ENCODE measurements at regions not wholly inside any gene's neighbourhood (a gene's known extent, or its start where the extent isn't known, plus 50 kb on each side); places are given as distances from the start of the nearest gene placed in this dataset.

DNA sequence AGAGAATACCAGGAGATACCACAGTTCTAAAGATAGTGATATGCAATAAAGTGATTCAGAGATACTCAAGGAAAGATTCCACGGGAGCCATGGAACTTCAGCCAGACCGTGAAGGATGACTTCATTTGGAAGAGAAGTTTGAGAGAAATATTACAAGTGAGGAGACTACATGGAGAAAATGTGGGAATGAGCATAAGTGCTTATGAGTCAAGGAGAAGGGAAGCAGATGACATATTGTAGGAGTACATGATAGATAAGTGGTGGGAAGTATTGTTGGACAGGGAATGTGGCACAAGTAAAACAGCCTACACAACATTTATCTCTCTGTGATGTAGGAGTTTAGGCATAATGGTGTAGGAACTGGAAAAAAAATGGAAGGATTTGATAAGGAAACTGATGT, 122.1 kb upstream of the FBXL17 start:
- Histone ChIP-seq H3K27me3 (ENCODE audit: insufficient read depth) (no peaks in the 10 kb centered on the region), H3K4me3 (no peak overlapping the region), H4K20me1 (replicated peaks; ENCODE audit: insufficient read depth) (no peaks in the 10 kb centered on the region), H2AFZ (0 out of 2 replicates have a peak overlapping the region, but pooled peaks have one; percentile 10), H3K9me2 (ENCODE audit: insufficient read depth) (peaks cover 30% of the 10 kb centered on the region), H3K27ac (ENCODE audit: low read depth) (no peak overlapping the region), H3K36me3 (ENCODE audit: insufficient read depth) (no peaks in the 10 kb centered on the region), H3K79me2 (replicated peaks; ENCODE audit: insufficient read depth) (no peaks in the 10 kb centered on the region), H3F3A (replicated peaks; ENCODE audit: low read depth) (no peaks in the 10 kb centered on the region), H3K4me1 (ENCODE audit: insufficient read depth) (no peaks in the 10 kb centered on the region), H3K4me2 (no peak overlapping the region)
- peaks cover 18% of the 10 kb centered on the region for H3K9me3 Mint-ChIP-seq
- H3K4me1 Mint-ChIP-seq, result no peaks in the 10 kb centered on the region; the same call in 2 of the 3 replicates
- no peak overlapping the region for H3K4me3 Mint-ChIP-seq
- TF ChIP-seq ZNF331 (CRISPR knock-in tag; IDR thresholded peaks at IDR 0.05; ENCODE audit: low read depth) (no peak), CREB1 (CRISPR knock-in tag; IDR thresholded peaks at IDR 0.05; ENCODE audit: low read depth) (no peak), CTCF (conservative IDR thresholded peaks at IDR 0.05; ENCODE audit: low read depth in 2 of 2) (no peak), NANOG (IDR thresholded peaks at IDR 0.05; ENCODE audit: borderline replicate concordance) (no peak), JUNB (IDR thresholded peaks at IDR 0.05; ENCODE audit: unreplicated experiment) (no peak), EZH2 (IDR thresholded peaks at IDR 0.05; ENCODE audit: low read depth, unreplicated experiment) (no peak), EZH2phosphoT487 (IDR thresholded peaks at IDR 0.05; ENCODE audit: unreplicated experiment) (no peak), POLR2AphosphoS5 (IDR thresholded peaks at IDR 0.05; ENCODE audit: low read depth) (no peak), ZNF114 (CRISPR knock-in tag; IDR thresholded peaks at IDR 0.05) (no peak), STAT1 (IDR thresholded peaks at IDR 0.05; ENCODE audit: unreplicated experiment) (no peak)
- TF ChIP-seq, protein P1, sequence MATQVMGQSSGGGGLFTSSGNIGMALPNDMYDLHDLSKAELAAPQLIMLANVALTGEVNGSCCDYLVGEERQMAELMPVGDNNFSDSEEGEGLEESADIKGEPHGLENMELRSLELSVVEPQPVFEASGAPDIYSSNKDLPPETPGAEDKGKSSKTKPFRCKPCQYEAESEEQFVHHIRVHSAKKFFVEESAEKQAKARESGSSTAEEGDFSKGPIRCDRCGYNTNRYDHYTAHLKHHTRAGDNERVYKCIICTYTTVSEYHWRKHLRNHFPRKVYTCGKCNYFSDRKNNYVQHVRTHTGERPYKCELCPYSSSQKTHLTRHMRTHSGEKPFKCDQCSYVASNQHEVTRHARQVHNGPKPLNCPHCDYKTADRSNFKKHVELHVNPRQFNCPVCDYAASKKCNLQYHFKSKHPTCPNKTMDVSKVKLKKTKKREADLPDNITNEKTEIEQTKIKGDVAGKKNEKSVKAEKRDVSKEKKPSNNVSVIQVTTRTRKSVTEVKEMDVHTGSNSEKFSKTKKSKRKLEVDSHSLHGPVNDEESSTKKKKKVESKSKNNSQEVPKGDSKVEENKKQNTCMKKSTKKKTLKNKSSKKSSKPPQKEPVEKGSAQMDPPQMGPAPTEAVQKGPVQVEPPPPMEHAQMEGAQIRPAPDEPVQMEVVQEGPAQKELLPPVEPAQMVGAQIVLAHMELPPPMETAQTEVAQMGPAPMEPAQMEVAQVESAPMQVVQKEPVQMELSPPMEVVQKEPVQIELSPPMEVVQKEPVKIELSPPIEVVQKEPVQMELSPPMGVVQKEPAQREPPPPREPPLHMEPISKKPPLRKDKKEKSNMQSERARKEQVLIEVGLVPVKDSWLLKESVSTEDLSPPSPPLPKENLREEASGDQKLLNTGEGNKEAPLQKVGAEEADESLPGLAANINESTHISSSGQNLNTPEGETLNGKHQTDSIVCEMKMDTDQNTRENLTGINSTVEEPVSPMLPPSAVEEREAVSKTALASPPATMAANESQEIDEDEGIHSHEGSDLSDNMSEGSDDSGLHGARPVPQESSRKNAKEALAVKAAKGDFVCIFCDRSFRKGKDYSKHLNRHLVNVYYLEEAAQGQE (IDR thresholded peaks at IDR 0.05; ENCODE audit: unreplicated experiment), result no peak
- TF ChIP-seq, protein P2, sequence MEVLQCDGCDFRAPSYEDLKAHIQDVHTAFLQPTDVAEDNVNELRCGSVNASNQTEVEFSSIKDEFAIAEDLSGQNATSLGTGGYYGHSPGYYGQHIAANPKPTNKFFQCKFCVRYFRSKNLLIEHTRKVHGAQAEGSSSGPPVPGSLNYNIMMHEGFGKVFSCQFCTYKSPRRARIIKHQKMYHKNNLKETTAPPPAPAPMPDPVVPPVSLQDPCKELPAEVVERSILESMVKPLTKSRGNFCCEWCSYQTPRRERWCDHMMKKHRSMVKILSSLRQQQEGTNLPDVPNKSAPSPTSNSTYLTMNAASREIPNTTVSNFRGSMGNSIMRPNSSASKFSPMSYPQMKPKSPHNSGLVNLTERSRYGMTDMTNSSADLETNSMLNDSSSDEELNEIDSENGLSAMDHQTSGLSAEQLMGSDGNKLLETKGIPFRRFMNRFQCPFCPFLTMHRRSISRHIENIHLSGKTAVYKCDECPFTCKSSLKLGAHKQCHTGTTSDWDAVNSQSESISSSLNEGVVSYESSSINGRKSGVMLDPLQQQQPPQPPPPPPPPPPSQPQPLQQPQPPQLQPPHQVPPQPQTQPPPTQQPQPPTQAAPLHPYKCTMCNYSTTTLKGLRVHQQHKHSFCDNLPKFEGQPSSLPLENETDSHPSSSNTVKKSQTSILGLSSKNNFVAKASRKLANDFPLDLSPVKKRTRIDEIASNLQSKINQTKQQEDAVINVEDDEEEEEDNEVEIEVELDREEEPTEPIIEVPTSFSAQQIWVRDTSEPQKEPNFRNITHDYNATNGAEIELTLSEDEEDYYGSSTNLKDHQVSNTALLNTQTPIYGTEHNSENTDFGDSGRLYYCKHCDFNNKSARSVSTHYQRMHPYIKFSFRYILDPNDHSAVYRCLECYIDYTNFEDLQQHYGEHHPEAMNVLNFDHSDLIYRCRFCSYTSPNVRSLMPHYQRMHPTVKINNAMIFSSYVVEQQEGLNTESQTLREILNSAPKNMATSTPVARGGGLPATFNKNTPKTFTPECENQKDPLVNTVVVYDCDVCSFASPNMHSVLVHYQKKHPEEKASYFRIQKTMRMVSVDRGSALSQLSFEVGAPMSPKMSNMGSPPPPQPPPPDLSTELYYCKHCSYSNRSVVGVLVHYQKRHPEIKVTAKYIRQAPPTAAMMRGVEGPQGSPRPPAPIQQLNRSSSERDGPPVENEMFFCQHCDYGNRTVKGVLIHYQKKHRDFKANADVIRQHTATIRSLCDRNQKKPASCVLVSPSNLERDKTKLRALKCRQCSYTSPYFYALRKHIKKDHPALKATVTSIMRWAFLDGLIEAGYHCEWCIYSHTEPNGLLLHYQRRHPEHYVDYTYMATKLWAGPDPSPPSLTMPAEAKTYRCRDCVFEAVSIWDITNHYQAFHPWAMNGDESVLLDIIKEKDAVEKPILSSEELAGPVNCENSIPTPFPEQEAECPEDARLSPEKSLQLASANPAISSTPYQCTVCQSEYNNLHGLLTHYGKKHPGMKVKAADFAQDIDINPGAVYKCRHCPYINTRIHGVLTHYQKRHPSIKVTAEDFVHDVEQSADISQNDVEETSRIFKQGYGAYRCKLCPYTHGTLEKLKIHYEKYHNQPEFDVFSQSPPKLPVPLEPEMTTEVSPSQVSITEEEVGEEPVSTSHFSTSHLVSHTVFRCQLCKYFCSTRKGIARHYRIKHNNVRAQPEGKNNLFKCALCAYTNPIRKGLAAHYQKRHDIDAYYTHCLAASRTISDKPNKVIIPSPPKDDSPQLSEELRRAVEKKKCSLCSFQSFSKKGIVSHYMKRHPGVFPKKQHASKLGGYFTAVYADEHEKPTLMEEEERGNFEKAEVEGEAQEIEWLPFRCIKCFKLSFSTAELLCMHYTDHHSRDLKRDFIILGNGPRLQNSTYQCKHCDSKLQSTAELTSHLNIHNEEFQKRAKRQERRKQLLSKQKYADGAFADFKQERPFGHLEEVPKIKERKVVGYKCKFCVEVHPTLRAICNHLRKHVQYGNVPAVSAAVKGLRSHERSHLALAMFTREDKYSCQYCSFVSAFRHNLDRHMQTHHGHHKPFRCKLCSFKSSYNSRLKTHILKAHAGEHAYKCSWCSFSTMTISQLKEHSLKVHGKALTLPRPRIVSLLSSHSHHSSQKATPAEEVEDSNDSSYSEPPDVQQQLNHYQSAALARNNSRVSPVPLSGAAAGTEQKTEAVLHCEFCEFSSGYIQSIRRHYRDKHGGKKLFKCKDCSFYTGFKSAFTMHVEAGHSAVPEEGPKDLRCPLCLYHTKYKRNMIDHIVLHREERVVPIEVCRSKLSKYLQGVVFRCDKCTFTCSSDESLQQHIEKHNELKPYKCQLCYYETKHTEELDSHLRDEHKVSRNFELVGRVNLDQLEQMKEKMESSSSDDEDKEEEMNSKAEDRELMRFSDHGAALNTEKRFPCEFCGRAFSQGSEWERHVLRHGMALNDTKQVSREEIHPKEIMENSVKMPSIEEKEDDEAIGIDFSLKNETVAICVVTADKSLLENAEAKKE (CRISPR knock-in tag; IDR thresholded peaks at IDR 0.05), result no peak
- TF ChIP-seq, protein P3, sequence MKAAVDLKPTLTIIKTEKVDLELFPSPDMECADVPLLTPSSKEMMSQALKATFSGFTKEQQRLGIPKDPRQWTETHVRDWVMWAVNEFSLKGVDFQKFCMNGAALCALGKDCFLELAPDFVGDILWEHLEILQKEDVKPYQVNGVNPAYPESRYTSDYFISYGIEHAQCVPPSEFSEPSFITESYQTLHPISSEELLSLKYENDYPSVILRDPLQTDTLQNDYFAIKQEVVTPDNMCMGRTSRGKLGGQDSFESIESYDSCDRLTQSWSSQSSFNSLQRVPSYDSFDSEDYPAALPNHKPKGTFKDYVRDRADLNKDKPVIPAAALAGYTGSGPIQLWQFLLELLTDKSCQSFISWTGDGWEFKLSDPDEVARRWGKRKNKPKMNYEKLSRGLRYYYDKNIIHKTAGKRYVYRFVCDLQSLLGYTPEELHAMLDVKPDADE (IDR thresholded peaks at IDR 0.05), result no peak
- ATAC-seq (no peak), DNase-seq (ENCODE audit: low spot score) (no peak)
- H3K27me3 Mint-ChIP-seq (ENCODE audit: insufficient read depth, low read depth, poor library complexity), result peaks cover 1% of the 10 kb centered on the region
- peaks cover 9% of the 10 kb centered on the region for H3K36me3 Mint-ChIP-seq (ENCODE audit: low read depth)
- no peak overlapping the region for H3K27ac Mint-ChIP-seq

All from GM23338 (cell line).